HG02852 (cell line): ENCODE measurements at regions not wholly inside any gene's neighbourhood (a gene's known extent, or its start where the extent isn't known, plus 50 kb on each side); places are given as distances from the start of the nearest gene placed in this dataset.

ENCODE experiments used
- ATAC-seq: cut with Tn5 transposase; IDR thresholded peaks from one replicate; pipeline ENCODE4 v1.9.1; 2021; ENCODE audit warnings: mild to moderate bottlenecking, moderate library complexity; ENCODE audit not compliant: unreplicated experiment

- ATAC-seq: no peak
Measured at GRCh38 chr4:137083571-137084135, 448.6 kb downstream of the PCDH18 start.

GRCh38 chr4:137082061-137082460 is 450.2 kb downstream of the PCDH18 start:
- no peak for ATAC-seq

DNA sequence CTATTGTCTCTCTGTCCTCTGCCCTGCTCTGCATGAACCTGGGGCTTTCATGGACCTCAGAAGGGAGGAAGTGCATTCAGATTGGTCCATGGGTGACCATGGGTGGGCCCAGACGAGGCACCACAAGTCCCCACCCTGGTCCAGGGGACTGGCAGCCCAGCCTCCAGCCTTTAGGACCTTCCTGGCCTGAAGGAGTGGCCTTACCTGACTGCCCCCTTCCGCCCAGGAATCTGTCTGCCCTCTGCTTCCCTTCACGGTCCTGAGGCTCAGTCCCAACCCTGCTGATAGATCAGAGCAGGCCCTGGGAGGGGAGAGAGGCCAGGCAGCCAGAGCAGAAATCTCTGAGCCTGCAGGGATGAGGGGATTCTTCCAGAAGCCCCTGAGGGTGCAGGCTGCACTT is 455.4 kb downstream of the PCDH18 start:
- no peak for ATAC-seq

DNA sequence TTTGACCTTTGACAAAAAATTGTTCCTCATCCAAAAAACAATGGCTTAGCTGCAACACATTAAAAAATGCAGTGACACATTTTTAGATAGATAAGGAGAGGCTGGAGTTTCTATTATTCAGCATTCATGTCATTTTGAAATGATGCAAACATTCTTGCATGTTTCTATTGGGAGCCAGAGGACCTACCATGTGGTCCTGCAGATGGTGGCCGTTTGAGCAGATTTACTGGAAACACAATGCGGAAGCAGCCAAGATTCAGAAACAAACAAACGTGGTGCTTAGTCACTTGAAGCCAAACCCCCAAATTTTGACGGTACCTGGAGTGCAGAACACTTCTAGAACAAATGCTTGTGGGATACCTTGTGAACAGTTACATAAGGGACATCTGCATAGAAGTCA is 456.7 kb downstream of the PCDH18 start:
- no peak for ATAC-seq

DNA sequence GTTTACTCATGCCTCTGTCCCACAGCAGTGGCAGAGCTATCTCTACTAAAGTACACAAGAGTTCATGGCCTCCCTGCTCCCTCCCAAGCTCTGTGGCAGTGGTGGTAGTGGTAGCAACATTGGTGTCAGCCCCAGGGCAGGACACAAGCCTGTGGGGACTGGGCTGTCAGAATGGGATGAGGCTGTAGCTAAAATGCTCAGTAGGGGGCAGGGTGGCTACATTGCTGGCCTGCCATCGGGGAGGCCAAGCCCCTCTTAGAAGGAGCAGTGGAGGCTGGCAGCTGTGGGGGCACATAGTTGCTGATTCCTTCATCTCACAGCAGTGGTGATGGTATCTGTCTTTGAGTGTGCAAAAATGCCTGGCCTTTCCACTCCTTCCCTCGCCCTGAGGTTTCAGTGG is 461.7 kb downstream of the PCDH18 start:
- ATAC-seq: no peak

- no peak for ATAC-seq
Measured at GRCh38 chr4:137069473-137069872, 462.8 kb downstream of the PCDH18 start.

DNA sequence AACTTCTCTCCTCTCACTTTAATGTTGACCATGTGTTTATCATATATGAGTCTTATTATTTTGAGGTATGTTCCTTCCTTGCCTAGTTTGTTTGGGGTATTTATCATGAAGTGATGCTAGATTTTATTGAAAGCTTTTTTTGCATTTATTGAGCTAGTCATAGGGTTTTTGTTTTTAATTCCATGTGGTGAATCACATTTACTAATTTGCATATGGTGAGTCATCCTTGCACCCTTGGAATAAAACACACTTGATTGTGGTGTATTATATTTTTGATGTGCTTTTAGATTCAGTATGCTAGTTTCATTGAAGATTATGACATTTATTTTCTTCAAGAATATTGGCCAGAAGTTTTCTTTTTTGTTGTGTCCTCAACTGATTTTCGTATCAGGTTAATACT is 464.6 kb downstream of the PCDH18 start:
- no peak for ATAC-seq

- ATAC-seq: no peak
Measured at GRCh38 chr4:137065311-137065710, 467.0 kb downstream of the PCDH18 start.

DNA sequence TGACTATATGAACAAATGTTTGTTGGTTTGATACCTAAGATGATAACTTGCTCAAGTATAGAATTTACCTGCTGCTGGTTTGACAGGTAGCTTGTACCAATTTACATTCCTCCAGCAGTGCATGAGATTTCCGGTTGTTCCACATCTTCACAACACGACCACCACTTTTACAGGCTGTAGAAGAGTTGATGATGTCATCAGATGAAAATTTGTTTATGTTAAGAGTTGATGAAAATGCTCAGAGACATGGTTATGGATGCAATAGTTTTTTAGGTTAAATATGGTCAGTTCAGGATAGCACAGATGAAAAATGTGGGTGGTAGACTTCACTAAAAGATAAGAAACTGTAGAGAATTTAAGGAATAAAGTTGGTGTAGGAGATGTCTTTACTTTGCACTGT is 468.3 kb downstream of the PCDH18 start:
- no peak for ATAC-seq

- no peak for ATAC-seq
Measured at GRCh38 chr4:137043184-137043583, 489.1 kb downstream of the PCDH18 start.

DNA sequence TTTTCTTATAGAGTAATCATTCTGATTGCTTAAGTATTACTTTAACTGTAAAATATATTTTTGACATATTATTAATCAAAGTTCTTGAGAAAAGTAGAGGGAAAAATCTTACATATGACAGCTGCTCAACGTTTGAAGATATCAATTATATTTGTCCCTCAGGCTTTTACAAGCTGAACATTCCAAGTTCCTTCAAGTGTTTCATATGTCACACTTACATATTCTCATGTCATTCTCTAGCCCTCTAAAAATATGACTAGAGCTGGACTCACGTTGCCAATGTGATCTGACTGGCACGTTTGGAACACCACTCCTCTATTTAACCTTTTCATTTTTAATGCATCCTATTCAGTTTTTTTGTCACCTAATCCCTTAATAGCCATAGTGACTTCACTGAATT is 492.9 kb downstream of the PCDH18 start:
- ATAC-seq: no peak

DNA sequence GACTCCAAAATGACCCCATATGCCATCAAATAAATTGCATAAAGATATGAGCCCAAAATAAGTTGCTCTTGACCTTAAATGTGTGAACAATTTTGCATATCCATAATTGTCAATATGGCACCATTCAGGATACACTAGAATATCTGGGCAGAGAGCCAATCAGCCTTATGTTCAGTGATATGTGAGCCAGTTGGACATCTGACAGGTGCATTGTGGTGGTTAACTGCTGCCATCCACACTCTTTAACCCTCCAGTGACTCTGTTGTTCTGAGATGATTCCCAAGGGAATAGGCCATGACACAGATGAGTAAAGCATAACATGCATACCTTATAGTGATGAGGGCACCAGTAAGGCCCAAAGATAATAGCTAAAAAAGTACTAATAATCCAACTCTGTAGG is 500.1 kb downstream of the PCDH18 start:
- no peak for ATAC-seq

DNA sequence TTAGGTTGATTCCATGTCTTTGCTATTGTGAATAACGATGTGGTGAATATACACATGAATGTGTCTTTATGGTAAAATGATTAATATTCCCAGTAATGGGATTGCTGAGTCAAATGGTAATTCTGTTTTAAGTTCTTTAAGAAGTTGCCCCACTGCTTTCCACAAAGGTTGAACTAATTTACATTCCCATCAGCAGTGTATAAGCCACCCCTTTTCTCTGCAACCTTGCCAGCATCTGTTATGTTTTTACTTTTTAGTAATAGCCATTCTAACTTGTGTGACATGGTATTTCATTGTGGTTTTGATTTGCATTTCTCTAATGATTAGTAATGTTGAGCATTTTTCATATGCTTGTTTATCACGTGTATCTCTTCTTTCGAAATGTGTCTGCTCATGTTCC is 503.3 kb downstream of the PCDH18 start:
- ATAC-seq: no peak

- ATAC-seq: no peak
Measured at GRCh38 chr4:137025484-137026059, 506.7 kb downstream of the PCDH18 start.

DNA sequence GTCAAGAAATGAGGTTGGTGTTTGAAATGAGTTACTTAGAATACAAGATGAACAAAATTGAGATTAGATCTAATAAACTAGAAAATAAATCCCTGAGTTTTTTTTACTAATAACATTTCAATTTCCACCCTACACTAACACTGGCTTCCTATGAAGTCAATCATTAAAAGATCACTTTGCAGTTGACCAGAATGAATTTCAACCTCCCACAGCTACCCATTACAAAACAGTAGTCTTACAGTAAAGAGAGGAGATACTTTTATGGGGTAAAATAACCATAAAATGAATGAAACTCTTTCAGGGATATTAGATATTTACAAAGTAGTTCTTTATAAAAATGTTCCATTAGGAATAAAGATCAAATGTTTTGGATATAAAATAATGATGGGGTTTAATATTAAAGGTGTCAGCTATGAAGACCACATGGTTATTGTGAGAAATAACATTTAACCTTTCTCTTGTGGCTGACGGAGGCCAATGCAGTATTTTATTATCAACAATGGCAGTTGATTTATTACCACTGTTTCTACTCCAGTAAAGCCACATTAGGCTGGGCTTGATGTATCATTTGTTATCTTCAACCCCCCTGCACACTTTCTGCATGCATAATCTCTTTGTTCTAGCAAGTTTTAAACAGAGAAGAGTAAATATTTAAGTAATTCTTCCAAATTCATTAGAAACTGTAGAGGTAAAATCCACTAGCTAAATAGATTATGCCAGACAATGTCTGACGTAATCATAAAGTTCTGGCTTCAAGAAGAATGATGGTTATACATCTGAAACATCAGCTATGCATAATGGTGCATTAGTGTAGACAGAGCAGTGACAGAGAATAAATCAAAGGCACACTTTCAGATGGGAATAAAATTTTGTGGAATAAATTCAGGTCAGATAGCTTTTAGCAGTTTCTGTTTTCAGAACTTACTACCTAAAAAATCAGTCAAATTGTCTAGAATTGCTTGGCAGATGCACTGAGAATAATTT is 516.6 kb downstream of the PCDH18 start:
- ATAC-seq: no peak

- no peak for ATAC-seq
Measured at GRCh38 chr4:137000432-137000831, 531.9 kb downstream of the PCDH18 start.

DNA sequence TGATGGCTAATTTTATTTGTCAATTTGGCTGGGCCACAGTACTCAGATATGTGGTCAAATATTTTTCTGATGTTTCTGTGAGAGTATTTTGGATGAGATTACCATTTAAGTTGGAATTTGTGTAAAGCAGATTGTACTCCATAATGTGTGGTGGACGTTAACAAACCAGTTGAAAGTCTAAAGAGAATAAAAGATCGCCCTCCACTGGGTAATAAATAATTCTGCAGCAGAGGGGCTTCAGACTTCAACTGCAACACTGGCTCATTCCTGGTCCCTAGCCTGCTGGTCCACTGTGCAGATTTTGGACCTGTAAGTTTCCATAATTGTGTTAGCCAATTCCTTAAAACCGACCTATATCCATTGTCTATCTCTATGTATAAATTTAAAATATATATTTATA is 540.3 kb downstream of the PCDH18 start:
- ATAC-seq: no peak

- ATAC-seq: no peak
Measured at GRCh38 chr4:136985683-136986082, 546.6 kb downstream of the PCDH18 start.

GRCh38 chr4:136967069-136967468 is 565.2 kb downstream of the PCDH18 start:
- ATAC-seq: no peak

GRCh38 chr4:136965478-136965877 is 566.8 kb downstream of the PCDH18 start:
- no peak for ATAC-seq

GRCh38 chr4:136962868-136963267 is 569.4 kb downstream of the PCDH18 start:
- no peak for ATAC-seq

DNA sequence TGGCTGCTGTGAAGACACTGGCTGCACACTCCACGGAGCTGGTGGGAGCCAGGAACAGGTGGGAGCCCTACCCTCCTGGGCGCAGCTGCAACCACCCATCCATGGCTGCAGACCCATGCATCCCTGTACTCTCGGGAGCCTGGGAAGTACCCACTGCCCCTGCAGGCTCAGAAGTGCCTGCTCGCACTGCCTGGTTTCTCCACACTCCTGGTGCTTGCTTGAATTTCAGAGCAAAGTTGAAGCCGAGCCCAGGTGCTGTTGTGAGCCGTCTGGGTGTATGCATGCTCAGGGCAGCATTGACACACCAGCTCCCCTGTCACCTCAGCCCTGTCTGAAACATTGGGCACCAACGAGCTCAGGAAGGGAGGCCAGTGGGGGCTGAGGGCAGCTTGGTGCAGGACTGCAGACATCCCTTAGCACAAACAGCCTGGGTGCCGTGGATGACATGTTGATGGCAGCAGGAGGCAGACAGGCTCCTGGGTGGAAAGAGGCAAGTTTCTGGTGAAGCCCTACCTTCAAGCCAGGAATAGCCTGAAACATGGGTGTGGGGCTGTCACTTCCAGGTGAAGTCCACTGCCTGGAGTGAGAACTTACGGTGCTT is 585.9 kb downstream of the PCDH18 start:
- ATAC-seq: no peak
